GM12873 (cell line): ENCODE measurements at regions not wholly inside any gene's neighbourhood (a gene's known extent, or its start where the extent isn't known, plus 50 kb on each side); places are given as distances from the start of the nearest gene placed in this dataset.

ENCODE experiments used
- TF ChIP-seq, protein P1 (sequence below): IDR thresholded peaks from 2 replicates; pipeline ENCODE4 v1.5.1; 2012; ENCODE audit warnings: low read depth, mild to moderate bottlenecking, moderate library complexity, low read length, control low read depth; ENCODE audit not compliant: insufficient read depth; ENCODE audit errors: missing control alignments

DNA sequence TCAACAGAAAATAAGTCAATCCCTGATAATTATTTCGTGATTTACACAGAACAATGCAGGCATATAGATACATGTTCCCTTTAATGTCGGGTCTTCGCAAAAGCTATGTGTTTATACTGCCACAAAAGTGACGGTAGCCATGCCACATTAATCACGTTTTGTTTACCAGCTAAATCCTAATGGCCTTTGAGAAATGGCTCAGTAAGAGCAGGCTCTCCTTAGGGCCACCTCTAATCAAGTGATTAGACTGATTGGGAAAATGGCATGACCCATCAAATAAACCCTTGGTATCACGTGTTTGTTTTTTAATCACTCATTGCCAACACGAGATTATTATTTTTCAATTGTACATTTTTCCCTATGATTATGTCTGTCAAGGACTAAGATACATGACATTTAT lies 102.0 kb upstream of the USP25 start:
- TF ChIP-seq, protein P1, sequence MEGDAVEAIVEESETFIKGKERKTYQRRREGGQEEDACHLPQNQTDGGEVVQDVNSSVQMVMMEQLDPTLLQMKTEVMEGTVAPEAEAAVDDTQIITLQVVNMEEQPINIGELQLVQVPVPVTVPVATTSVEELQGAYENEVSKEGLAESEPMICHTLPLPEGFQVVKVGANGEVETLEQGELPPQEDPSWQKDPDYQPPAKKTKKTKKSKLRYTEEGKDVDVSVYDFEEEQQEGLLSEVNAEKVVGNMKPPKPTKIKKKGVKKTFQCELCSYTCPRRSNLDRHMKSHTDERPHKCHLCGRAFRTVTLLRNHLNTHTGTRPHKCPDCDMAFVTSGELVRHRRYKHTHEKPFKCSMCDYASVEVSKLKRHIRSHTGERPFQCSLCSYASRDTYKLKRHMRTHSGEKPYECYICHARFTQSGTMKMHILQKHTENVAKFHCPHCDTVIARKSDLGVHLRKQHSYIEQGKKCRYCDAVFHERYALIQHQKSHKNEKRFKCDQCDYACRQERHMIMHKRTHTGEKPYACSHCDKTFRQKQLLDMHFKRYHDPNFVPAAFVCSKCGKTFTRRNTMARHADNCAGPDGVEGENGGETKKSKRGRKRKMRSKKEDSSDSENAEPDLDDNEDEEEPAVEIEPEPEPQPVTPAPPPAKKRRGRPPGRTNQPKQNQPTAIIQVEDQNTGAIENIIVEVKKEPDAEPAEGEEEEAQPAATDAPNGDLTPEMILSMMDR = no peak

DNA sequence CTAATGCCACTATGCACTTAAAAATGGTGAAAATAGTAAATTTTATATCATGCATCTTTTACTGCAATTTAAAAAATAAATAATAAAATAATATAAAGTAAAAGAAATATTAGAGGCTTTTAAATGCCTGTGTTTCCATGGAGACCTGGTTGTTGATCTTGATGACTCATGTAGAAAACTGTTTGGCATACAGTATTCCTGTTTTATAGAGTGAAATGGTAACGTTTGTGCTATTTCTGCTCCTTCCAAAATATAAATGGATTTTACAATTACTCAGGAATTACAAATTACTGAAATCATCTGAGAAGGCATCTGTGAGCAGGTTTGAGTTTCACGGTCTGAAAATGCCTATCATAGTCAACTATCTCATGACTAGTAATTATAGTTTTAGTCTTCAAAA lies 98.4 kb upstream of the USP25 start:
- TF ChIP-seq, protein P1 = no peak

DNA sequence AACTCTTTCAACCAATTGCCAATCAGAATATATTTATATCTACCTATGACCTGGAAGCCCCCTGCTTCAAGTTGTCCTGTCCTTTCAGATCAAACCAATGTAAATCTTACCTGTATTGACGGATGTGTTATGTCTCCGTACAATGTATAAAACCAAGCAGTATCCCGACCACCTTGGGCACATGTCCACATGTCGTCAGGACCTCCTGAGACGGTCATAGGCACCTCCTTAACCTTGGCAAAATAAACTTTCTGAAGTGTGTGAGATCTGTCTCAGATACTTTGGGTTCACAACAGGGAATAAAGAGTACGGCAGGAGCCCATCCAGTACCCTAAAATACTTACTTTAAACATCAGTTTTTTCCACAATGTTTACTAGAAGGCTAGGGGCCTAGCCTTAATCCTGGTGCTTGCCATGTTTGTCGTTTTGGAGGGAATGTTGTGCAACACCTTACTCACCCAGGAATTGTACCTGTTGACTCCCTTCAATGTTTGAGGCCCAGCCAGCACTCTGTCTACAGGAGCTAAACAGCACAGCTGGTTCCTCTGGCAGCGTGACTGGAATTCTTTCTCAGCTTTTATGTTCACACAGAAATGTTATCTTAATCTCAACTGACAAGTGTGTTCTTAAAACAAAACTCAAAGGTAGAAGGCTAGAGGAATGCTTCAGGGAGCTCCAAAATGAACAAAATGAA lies 90.8 kb upstream of the USP25 start:
- TF ChIP-seq, protein P1 = no peak

DNA sequence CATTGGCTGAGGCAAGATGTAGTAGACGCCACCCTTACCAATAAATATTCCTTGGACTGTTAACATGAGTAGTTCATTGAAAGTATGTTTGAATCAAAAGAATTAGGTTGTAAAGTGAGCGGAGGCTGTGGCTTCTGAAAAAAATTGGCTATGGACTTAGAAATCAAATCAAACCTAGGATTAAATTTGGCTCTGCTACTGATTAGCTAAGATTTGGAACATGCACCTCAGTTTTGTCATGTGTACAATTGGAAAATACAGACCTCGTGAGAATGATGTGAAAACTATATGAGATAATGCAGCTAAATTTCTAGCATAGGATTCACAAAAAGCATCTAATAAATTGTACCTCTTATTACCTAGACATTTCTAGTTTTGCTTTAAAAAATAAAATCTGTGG lies 85.3 kb upstream of the USP25 start:
- TF ChIP-seq, protein P1 = no peak

DNA sequence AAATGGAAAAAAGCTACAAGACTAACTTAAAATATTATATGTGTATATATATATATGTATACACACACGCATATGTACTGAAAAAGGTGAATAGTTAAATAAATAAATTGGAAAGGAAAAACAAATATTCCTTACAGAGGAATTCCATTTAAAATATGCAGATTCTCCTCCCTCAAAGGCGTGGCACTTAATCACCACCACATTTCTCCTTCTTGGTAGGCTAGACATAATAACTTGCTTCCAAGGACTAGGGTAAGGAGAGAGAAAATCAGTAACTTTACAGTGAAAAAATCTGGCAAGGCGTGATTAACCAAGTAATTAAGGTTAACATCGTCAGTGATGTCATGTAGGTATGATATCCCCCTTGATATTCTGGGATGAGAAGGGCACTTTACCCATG lies 84.0 kb upstream of the USP25 start:
- TF ChIP-seq, protein P1 = no peak

DNA sequence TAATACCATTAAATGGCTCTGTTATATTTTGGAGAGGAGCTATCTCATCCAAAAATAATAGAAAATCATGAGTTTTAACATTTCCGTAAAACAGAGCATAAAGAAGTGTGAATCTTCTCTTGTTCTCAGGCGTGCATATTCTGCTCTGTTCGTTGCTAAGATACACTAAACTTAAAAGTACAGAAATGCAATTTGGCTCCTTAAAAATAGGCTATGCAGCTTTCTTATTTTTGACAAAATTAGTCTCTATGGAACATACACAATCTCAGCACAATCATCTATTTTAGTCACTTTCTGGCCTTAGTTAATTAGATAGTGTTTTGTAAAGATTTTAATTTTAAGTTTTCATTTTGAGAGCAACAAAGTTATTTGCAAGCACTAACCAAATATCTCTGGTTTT lies 79.0 kb upstream of the USP25 start:
- TF ChIP-seq, protein P1 = no peak

DNA sequence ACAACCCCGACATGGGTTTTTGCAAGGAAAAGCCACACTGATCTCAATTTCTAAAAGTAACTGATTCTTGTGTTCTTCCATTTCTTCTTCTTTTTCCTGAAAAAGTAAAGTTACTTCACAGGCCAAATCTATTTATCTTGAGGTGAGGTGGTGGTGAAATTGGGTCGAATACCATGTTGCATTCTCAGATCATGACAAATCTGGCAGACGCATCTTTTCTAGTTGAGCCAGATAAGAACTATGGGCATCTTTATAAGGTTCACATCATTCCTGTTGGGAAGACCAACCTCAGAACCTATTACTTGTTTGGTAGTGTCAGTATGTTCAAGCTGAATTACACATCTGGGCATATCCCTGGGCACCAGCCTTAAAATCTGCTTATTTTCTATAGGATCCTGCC lies 78.6 kb upstream of the USP25 start:
- TF ChIP-seq, protein P1 = no peak
